ENCODE measurements at regions not wholly inside any gene's neighbourhood (a gene's known extent, or its start where the extent isn't known, plus 50 kb on each side); places are given as distances from the start of the nearest gene placed in this dataset.
A peak's percentile ranks its signal among the peaks of the same experiment; 100 is the strongest.

DNA sequence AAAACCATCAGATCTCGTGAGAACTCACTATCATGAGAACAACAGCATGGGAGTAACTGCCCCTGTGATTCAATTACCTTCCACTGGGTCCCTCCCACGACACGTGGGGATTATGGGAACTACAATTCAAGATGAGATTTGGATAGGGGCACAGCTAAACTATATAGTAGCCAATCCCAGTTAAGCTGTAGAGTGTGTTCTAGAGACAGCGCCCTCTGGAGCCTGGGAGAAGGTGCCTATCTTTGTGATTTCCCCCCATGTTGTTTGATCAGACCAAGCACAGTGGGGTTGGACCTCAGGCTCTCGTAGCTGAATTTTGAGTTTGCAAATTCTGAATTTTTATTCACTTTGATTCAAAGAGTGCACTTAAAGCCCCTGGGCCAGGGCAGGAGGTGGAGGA is 108.2 kb upstream of the TWIST2 start:
- DNase-seq, result no peak
- H3K9me3 Mint-ChIP-seq, result peaks cover 0 to 5% (median 0%) of the 10 kb centered on the region in 9 donors
- no peak overlapping the region for H3K27ac Mint-ChIP-seq
- peaks cover 23 to 78% (median 64%) of the 10 kb centered on the region in 5 donors for H3K27me3 Mint-ChIP-seq
- ATAC-seq, result no peak
- no peak overlapping the region for H3K4me3 Mint-ChIP-seq
- POLR2A ChIA-PET, result no interaction called here
- no peaks in the 10 kb centered on the region for H3K4me1 Mint-ChIP-seq
- H3K36me3 Mint-ChIP-seq, result no peaks in the 10 kb centered on the region

DNA sequence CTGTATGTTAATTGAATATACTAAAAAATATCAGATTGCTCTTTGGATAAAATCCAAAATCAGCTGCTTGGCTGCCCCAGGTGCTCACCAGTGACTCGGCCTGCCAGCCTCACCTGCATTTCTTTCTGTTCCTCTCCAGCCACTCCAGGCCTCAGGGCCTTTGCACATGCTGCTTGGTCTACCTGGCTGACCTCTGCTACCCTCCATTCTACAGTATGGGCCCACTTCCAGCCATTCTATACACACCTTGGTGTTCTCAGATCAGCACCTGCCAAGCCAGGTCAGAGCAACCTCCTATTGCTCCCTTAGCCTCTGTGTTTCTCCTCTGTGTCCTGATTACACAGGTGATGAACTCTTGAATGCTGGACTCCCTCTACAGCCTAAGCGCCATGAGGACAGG is 106.6 kb upstream of the TWIST2 start:
- no peaks in the 10 kb centered on the region for H3K36me3 Mint-ChIP-seq
- ATAC-seq, result no peak
- H3K4me1 Mint-ChIP-seq, result no peaks in the 10 kb centered on the region
- POLR2A ChIA-PET, result no interaction called here
- DNase-seq, result no peak
- peaks cover 22 to 94% (median 68%) of the 10 kb centered on the region in 5 donors for H3K27me3 Mint-ChIP-seq
- peaks cover 0 to 5% (median 0%) of the 10 kb centered on the region in 9 donors for H3K9me3 Mint-ChIP-seq
- H3K27ac Mint-ChIP-seq, result no peak overlapping the region
- H3K4me3 Mint-ChIP-seq, result no peak overlapping the region

DNA sequence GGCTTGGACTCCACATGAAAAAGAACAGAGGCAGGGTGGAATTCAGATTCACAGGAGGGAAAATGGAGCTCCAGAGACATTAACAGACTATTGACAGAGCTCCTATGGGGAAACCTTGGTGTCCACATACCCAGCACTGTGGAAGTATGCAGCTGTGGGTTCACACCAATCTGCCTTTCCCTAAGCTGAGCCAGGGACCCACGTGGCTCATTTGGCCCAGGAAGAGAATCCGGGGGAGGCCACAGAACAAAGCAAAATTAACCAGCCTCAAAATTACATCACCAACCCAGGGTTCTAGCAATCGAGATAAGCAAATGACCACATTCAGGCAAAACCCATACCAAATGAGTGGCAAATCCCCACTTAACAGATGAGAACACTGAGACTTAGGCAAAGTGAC is 105.8 kb upstream of the TWIST2 start:
- DNase-seq, result no peak
- Mint-ChIP-seq H3K9me3 (peaks cover 0 to 5% (median 0%) of the 10 kb centered on the region in 9 donors), H3K36me3 (no peaks in the 10 kb centered on the region), H3K4me3 (no peak overlapping the region), H3K27me3 (peaks cover 21 to 98% (median 68%) of the 10 kb centered on the region in 5 donors), H3K27ac (no peak overlapping the region), H3K4me1 (no peaks in the 10 kb centered on the region)
- no peak for ATAC-seq
- POLR2A ChIA-PET, result no interaction called here

DNA sequence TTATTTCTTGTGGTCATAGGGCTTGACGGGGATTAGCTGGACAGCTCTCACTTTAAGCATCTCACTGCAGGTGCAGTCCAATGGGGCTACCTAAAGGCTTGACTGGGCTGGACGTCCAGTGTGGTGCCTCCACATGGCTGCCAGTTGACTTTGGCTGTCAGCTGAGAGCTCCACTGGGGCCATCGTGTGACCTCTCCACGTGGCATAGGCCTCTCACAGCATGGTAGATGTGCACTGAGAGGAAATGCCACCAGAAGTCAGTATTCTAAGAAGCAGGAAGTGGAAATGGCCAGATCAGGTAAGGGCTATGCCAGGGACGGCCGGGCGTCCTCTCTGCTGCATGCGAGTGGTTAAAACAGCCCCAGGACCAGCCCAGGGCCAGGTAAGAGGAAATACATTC is 105.2 kb upstream of the TWIST2 start:
- H3K4me1 Mint-ChIP-seq, result no peaks in the 10 kb centered on the region
- H3K27ac Mint-ChIP-seq, result no peak overlapping the region
- peaks cover 16 to 92% (median 62%) of the 10 kb centered on the region in 5 donors for H3K27me3 Mint-ChIP-seq
- no peak for ATAC-seq
- POLR2A ChIA-PET, result no interaction called here
- peaks cover 0 to 2% (median 0%) of the 10 kb centered on the region in 9 donors for H3K9me3 Mint-ChIP-seq
- no peaks in the 10 kb centered on the region for H3K36me3 Mint-ChIP-seq
- no peak for DNase-seq
- H3K4me3 Mint-ChIP-seq, result no peak overlapping the region

DNA sequence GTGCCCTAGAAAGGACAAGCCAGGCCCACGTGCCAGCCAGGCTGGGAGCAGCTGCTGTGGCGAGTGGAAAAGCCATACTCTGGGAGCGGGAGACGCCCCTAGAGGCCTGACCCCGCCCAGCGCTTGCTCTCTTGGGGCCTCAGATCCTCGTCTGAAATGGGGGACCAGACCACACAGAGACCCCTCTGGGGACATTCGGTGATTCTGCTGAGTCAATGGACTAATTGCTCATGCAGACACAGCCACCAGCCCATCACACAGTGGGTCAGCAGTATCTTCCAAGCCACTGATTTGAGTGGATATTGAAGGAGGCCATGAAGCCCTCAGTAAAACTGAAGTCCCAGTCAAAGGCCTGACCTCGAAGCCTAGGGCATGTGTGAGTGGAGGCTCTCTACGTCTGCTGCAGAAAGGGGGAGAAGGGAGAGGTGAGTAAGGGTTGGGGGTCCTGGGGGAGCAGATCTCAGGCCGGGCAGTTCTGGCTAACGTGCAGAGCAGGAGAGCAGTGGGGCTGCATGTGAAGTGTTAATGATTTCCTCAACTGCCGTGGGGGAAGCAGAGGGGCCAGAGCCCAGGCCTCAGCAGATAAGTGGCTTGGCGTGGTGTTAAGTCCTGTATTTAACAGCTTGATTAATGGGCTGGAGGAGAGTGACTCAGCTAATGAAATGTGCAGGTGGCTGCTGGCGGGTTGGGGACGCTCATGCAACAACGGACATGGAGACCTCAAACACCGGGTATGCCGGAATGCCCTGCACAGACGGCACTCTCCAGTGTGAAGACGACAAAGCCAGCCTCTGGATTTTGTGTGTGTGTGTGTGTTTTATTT is 104.4 kb upstream of the TWIST2 start:
- peak overlapping the region in 2 of 10 donors; percentile 66 to 74 for H3K27ac Mint-ChIP-seq
- H3K9me3 Mint-ChIP-seq, result no peaks in the 10 kb centered on the region
- no peaks in the 10 kb centered on the region for H3K4me1 Mint-ChIP-seq
- DNase-seq, result no peak
- peaks cover 14 to 84% (median 55%) of the 10 kb centered on the region in 5 donors for H3K27me3 Mint-ChIP-seq
- POLR2A ChIA-PET, result no interaction called here
- no peaks in the 10 kb centered on the region for H3K36me3 Mint-ChIP-seq
- ATAC-seq, result no peak
- H3K4me3 Mint-ChIP-seq, result no peak overlapping the region

DNA sequence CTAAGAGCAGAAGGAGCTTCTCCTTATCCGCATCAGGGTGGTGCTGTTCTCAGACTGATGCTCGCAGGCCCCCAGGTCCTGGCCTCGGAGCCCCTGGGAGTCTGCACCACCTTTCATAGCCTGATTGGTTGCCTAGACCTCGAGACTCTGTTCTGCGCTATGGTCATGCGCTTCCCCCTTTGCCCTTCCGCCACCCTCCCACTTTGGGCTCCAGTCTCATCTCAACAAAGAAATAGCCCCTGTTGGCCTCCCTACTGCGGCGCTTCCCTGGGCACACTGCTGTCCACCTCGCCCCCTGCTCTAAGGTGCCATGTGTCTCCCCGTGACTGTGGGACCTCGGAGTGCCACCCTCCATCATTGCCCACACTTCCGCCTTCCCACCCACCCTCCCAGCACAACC is 102.9 kb upstream of the TWIST2 start:
- Mint-ChIP-seq H3K27ac (no peak overlapping the region), H3K4me1 (no peaks in the 10 kb centered on the region), H3K27me3 (peaks cover 14 to 70% (median 51%) of the 10 kb centered on the region in 5 donors), H3K36me3 (peaks cover 0 to 8% (median 0%) of the 10 kb centered on the region in 3 donors), H3K9me3 (peaks cover 0 to 12% (median 6%) of the 10 kb centered on the region in 9 donors), H3K4me3 (no peak overlapping the region)
- POLR2A ChIA-PET, result no interaction called here
- ATAC-seq (no peak), DNase-seq (no peak)

DNA sequence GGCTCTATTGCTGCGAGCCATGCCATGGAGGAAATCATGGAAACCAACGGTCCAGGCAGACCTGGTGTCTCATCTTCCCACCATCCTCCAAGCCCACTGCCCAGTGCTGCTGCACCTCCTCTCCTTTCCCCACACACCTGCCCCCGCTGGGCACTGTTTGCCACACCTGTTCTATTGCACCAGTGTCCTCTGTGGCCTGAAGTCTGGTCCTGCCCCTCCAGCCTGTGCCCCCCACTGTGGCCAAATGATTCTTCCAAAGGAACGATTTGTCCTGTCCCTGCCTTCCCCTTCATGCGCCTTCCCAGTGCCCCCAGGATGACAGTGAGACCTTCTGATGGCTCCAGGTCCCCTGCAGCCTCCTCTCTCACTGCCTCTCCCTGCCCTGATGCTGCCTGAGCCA is 101.9 kb upstream of the TWIST2 start:
- H3K27me3 Mint-ChIP-seq, result peaks cover 12 to 59% (median 42%) of the 10 kb centered on the region in 5 donors
- peaks cover 0 to 8% (median 0%) of the 10 kb centered on the region in 3 donors for H3K36me3 Mint-ChIP-seq
- no peaks in the 10 kb centered on the region for H3K4me1 Mint-ChIP-seq
- ATAC-seq (no peak), DNase-seq (no peak)
- H3K27ac Mint-ChIP-seq, result no peak overlapping the region
- POLR2A ChIA-PET, result no interaction called here
- no peak overlapping the region for H3K4me3 Mint-ChIP-seq
- peaks cover 0 to 21% (median 6%) of the 10 kb centered on the region in 9 donors for H3K9me3 Mint-ChIP-seq

DNA sequence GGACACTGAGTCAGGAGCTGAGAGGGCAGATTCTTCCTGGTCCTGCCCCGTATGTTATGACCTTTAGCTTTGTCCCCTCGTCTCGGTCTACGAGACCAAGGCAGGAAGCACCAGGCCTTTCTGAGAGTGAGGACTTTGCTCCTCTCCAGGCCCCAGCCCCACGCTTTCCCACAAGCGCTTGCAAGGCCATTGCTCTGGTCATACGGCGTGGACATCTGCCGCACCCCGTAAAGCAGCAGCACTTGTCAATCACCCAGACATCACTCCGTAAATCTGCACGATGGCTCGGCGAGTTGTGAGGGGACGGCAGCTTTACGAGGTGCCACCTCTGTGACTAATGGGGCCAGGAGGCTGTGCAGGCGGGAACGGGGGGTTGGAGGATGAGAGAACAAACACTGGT is 100.8 kb upstream of the TWIST2 start:
- Mint-ChIP-seq H3K27me3 (peaks cover 10 to 48% (median 33%) of the 10 kb centered on the region in 5 donors), H3K9me3 (peaks cover 0 to 22% (median 6%) of the 10 kb centered on the region in 9 donors), H3K4me1 (no peaks in the 10 kb centered on the region), H3K27ac (no peak overlapping the region), H3K36me3 (peaks cover 0 to 8% (median 0%) of the 10 kb centered on the region in 3 donors), H3K4me3 (no peak overlapping the region)
- no peak for DNase-seq
- no peak for ATAC-seq
- POLR2A ChIA-PET, result no interaction called here

DNA sequence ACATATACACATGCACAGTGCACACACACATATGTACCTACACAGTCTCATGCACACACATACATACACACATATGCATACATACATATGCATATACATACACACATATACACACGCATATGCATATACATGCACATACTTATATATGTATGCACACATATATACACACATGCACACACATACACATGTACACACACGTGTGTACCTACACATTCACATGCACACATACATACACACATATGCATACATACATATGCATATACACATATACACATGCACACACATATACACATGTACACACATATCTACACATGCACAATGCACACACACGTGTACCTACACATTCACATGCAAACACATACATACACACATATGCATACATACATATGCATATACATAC is 100.3 kb upstream of the TWIST2 start:
- POLR2A ChIA-PET, result no interaction called here
- DNase-seq (no peak), ATAC-seq (no peak)
- Mint-ChIP-seq H3K36me3 (peaks cover 0 to 8% (median 0%) of the 10 kb centered on the region in 3 donors), H3K4me1 (no peaks in the 10 kb centered on the region), H3K27me3 (peaks cover 10 to 44% (median 32%) of the 10 kb centered on the region in 5 donors), H3K27ac (no peak overlapping the region), H3K4me3 (no peak overlapping the region), H3K9me3 (peaks cover 0 to 22% (median 6%) of the 10 kb centered on the region in 9 donors)

DNA sequence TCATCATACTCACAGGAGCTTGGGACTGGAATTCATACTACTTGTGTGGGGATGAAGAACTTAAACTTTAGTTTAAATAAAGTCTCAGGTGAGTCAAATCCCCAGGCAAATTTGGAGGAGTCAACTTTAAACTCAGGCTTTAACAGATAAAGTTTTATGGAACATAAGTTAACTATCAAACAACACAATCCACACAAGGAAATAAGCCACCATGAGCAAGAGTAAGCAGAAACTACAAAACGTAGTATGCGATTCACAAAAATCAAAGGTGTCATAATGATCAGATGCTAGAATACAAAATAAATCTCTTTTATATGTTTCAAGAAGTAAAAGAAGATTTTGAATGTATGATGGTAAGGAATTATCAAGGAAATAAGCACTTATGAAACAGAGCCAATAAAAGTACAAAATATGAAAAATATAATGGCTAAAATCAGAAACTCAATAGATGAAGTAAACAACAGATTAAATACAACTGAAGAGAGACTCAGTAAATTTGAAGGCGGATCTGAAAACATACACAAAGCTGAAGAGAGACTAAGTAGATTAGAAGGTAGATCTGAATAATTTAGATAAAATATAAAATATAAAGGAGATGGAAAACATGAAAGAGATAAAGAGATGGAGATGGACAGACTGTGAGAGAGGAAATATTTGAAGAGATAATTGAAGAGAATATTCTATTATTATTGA is 97.5 kb upstream of the TWIST2 start:
- peaks cover 0 to 8% (median 0%) of the 10 kb centered on the region in 3 donors for H3K36me3 Mint-ChIP-seq
- H3K27ac Mint-ChIP-seq, result no peak overlapping the region
- DNase-seq (no peak), ATAC-seq (no peak)
- H3K9me3 Mint-ChIP-seq, result peaks cover 0 to 22% (median 6%) of the 10 kb centered on the region in 9 donors
- POLR2A ChIA-PET, result no interaction called here
- no peak overlapping the region for H3K4me3 Mint-ChIP-seq
- H3K27me3 Mint-ChIP-seq, result peaks cover 6 to 32% (median 25%) of the 10 kb centered on the region in 5 donors
- H3K4me1 Mint-ChIP-seq, result no peaks in the 10 kb centered on the region

DNA sequence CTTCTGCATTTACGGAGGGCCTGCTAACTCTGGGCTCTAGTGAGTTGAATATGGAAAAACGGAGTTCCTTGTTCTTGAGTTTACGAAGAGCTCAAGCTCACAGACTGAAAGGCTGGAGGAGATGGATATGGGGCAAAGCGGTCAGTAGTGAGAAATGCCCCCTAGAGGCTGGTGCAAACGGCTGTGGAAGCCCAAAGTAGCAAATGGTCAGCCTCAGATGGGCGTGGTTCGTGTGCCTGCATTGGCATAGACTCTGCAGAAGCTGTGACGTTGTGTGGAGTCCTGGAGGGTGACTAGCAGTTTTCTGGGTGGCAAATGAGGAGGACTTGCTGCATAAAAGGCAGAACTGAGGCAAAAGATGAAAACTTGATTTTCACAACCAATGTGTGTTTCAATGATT is 93.6 kb upstream of the TWIST2 start:
- ATAC-seq, result no peak

DNA sequence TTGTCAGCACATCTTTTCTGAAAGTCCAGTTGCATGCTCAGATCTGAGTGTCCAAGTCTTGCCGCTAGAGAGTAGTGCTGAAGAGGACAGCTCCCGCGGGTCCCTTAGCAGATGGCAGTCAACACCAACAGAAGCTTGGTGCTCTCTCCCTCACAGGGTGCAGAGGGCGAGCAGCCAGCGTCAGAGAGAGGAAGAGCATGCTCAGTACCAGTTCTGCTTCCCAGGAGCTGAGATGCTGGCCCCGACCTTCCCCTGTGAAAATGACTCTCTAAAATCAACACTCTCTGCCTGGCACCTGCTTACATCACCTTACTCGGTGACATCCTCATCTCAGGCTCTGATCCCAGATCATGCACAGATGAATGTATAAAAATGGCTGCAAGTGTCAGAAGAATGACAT is 86.0 kb upstream of the TWIST2 start:
- ATAC-seq (no peak), DNase-seq (no peak)
- POLR2A ChIA-PET, result no interaction called here
- H3K4me1 Mint-ChIP-seq, result no peaks in the 10 kb centered on the region
- peaks cover 26 to 57% (median 33%) of the 10 kb centered on the region in 5 donors for H3K27me3 Mint-ChIP-seq
- no peaks in the 10 kb centered on the region for H3K9me3 Mint-ChIP-seq
- H3K27ac Mint-ChIP-seq, result peak overlapping the region in 1 of 10 donors; percentile 6
- H3K4me3 Mint-ChIP-seq, result no peak overlapping the region
- no peaks in the 10 kb centered on the region for H3K36me3 Mint-ChIP-seq

More for the DNA sequence above, 93.6 kb upstream of the TWIST2 start:
- DNase-seq, result no peak
- H3K9me3 Mint-ChIP-seq, result peaks cover 0 to 19% (median 4%) of the 10 kb centered on the region in 9 donors
- H3K4me3 Mint-ChIP-seq, result no peak overlapping the region
- POLR2A ChIA-PET, result no interaction called here
- H3K36me3 Mint-ChIP-seq, result peaks cover 0 to 4% (median 0%) of the 10 kb centered on the region in 3 donors
- H3K27me3 Mint-ChIP-seq, result peaks cover 10 to 26% (median 13%) of the 10 kb centered on the region in 5 donors
- H3K27ac Mint-ChIP-seq, result no peak overlapping the region
- no peaks in the 10 kb centered on the region for H3K4me1 Mint-ChIP-seq

DNA sequence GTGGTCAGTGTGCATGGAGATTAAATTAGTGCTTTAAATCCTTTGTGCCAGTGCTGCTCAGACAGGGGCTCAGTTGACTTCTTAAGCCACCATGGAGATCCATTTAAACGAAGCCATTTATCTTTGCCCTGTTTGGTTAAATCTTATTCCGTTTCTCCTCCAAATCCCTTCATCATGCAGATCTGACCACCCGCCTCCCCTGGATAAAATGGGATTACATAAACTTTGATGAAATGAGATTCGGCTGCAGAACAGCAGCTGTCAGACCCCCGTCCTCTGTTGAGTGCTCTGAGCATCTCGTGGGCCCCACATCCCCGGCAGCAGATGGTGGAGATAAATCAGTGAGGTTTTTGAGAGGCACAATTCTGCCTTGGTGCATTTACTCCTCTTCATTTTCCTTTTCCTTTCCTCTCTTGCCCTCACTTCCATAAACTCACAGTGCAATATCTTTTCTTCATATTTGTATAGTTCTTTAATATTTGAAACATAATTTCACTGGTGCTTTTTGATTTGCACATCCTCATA is 84.4 kb upstream of the TWIST2 start:
- DNase-seq (no peak), ATAC-seq (no peak)
- Mint-ChIP-seq H3K9me3 (no peaks in the 10 kb centered on the region), H3K27ac (peak overlapping the region in 1 of 10 donors; percentile 1), H3K4me3 (no peak overlapping the region), H3K36me3 (no peaks in the 10 kb centered on the region), H3K4me1 (no peaks in the 10 kb centered on the region), H3K27me3 (peaks cover 25 to 57% (median 31%) of the 10 kb centered on the region in 5 donors)
- POLR2A ChIA-PET, result no interaction called here

Data from naive thymus-derived CD8-positive, alpha-beta T cell (primary cell).